Vagina (tissue), 2 donors: ENCODE measurements at regions not wholly inside any gene's neighbourhood (a gene's known extent, or its start where the extent isn't known, plus 50 kb on each side); places are given as distances from the start of the nearest gene placed in this dataset.

Experiments
- CTCF ChIP-seq, 3 experiments: fragments of 450-650 bp in 2 of 3; fragments of 200-600 bp in 1 of 3; sonication (generic) in 1 of 3; IDR thresholded peaks; one replicate each; pipeline ENCODE4 v1.5.1; 2017 to 2019; ENCODE audit warnings: antibody characterized with exemption in 3 of 3, mild to moderate bottlenecking in 2 of 3, moderate library complexity in 2 of 3
- POLR2AphosphoS5 ChIP-seq, 2 donors: sonication (generic); formaldehyde crosslinking; IDR thresholded peaks; one replicate each; pipeline ENCODE4 v1.9.0; 2017; ENCODE audit warnings: antibody characterized with exemption in 2 of 2, mild to moderate bottlenecking in 2 of 2, low read depth in 1 of 2; ENCODE audit not compliant: insufficient read depth in 1 of 2

GRCh38 chrX:147737690-147738089, 174.0 kb upstream of the FMR1 start:
- TF ChIP-seq CTCF (IDR thresholded peaks at IDR 0.05): no peak
- TF ChIP-seq POLR2AphosphoS5 (IDR thresholded peaks at IDR 0.05; ENCODE audit: insufficient read depth in 1 of 2, low read depth in 1 of 2): no peak
